Fibroblast of pulmonary artery (primary cell): ENCODE measurements at regions not wholly inside any gene's neighbourhood (a gene's known extent, or its start where the extent isn't known, plus 50 kb on each side); places are given as distances from the start of the nearest gene placed in this dataset.

ENCODE experiments used
- DNase-seq: peaks from one replicate; pipeline ENCODE4 v3.0.0-alpha.2; 2010; ENCODE audit warnings: low read depth
- H3K4me3 ChIP-seq: replicated peaks from 2 replicates; pipeline ENCODE4 v1.5.1; 2011; ENCODE audit warnings: low read depth, mild to moderate bottlenecking, control low read depth, low read length, moderate library complexity
- TF ChIP-seq, protein P1 (sequence below): IDR thresholded peaks from 2 replicates; pipeline ENCODE4 v1.5.1; 2011; ENCODE audit warnings: mild to moderate bottlenecking, control low read depth, low read length, inconsistent platforms; ENCODE audit errors: missing control alignments

DNA sequence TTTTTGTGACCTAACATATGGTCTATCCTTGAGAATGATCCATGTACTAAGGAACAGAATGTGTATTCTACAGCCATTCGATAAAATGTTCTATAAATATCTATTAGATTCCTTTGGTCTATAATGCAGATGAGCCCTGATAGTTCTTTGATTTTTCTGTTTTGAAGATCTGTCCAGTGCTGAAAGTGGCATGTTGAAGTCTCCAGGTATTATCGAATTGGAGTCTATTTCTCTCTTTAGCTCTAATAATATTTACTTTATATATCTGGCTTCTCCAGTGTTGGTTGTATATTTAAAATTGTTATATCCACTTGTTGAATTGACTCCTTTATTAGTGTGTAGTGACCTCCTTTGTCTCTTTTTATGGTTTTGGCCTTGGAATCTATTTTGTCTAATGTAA, 377.9 kb downstream of the ARL6IP6 start:
- no peak overlapping the region for H3K4me3 ChIP-seq
- TF ChIP-seq, protein P1, sequence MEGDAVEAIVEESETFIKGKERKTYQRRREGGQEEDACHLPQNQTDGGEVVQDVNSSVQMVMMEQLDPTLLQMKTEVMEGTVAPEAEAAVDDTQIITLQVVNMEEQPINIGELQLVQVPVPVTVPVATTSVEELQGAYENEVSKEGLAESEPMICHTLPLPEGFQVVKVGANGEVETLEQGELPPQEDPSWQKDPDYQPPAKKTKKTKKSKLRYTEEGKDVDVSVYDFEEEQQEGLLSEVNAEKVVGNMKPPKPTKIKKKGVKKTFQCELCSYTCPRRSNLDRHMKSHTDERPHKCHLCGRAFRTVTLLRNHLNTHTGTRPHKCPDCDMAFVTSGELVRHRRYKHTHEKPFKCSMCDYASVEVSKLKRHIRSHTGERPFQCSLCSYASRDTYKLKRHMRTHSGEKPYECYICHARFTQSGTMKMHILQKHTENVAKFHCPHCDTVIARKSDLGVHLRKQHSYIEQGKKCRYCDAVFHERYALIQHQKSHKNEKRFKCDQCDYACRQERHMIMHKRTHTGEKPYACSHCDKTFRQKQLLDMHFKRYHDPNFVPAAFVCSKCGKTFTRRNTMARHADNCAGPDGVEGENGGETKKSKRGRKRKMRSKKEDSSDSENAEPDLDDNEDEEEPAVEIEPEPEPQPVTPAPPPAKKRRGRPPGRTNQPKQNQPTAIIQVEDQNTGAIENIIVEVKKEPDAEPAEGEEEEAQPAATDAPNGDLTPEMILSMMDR = no peak

GRCh38 chr2:153091344-153091743, 372.9 kb downstream of the ARL6IP6 start:
- no peak overlapping the region for H3K4me3 ChIP-seq
- no peak for DNase-seq
- TF ChIP-seq, protein P1 = no peak

More for the DNA sequence above, 377.9 kb downstream of the ARL6IP6 start:
- DNase-seq = no peak

DNA sequence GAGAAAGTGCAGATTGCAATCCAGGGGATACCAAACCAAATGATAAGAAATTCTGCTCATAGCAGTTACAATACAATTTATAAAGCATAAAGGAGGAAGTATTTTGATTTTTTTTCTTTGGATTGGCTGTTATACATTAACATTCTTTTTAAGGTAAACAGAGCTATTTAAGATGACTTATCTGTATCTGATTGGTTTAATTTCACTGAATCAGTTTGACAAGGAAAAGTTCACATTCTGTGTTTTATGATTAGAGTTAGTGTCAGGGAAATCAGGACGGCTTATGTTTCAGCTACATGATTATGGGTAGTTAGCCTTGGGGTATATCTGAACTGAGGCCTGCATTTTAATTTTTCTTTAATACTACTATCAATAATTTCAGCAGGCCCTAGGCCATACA, 360.9 kb downstream of the ARL6IP6 start:
- no peak for DNase-seq
- no peak overlapping the region for H3K4me3 ChIP-seq
- TF ChIP-seq, protein P1 = no peak

DNA sequence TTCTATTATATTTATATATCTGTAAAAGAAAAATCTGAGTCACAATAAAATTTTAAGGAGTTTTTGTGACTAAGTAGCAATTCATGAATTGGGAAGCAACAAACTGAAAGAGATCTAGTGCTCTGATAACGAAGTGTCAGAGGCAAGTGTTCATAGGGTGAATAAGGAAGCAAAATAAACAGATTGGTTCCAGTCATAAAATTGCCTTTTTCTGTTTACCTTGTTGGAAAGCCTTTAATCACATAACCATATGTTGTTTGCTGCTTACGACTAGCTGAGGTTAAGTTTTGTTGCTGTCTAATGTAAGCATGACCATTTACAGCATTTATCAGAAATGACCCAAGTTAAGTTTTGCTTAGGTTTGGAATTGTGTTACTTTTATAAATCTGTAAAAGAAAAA, 358.9 kb downstream of the ARL6IP6 start:
- no peak overlapping the region for H3K4me3 ChIP-seq
- no peak for DNase-seq
- TF ChIP-seq, protein P1 = no peak

DNA sequence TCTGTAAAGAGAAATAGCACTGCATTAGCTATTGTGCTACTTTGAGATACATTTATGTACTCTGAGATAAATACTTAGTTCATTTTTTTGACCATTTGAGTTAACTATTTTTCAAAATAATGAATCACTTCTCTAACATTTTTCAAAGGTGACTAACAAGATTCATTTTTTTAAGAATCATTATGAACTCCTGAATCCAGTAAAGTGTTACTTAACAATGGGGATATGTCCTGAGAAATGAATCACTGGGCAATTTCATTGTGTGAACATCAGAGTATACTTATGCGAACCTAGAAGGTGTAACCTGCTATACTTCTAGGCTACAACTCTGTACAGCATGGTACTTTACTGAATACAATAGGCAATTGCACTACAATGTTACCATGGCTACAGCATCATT, 355.8 kb downstream of the ARL6IP6 start:
- DNase-seq = no peak
- TF ChIP-seq, protein P1 = no peak
- no peak overlapping the region for H3K4me3 ChIP-seq

DNA sequence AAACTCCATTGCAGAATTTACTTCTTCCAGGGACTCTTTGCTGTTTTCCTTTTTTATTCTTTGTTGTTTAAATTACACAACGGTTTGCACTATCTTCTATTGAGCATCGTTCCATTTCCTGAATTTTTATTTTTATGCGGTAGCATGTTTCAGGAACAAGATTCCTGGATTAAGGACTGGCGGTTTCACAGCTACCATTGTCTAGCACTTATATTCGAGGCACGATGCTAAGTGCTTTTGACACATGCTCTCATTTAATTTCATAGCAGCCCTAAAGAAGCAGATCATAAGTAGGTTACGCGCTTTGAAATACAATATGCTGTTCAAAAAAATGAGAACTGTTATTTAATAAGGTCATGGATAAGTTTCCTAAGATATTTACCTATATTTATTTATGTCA, 354.4 kb downstream of the ARL6IP6 start:
- H3K4me3 ChIP-seq = no peak overlapping the region
- TF ChIP-seq, protein P1 = no peak
- DNase-seq = no peak

DNA sequence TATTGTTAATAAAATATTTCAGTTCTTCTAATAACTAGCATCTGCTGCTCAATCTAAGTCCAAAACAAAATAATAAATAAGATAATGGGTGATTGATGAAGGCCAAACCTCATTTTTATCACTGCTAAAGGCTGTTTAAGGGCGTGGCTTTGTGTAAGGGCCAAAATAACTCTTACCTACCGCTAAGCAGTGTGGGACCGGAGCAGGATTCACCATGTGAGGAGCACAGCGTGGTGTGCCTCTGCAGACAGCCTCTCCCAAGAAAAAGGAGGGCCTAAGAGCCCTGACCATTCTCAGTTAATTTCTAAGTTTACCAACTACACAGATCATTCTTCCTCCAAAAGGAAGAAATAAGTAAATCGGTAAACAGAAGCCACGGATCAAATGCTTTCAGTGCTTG, 353.7 kb downstream of the ARL6IP6 start:
- H3K4me3 ChIP-seq = no peak overlapping the region
- DNase-seq = no peak
- TF ChIP-seq, protein P1 = no peak
